GM23338 (cell line): ENCODE measurements at regions not wholly inside any gene's neighbourhood (a gene's known extent, or its start where the extent isn't known, plus 50 kb on each side); places are given as distances from the start of the nearest gene placed in this dataset.

Source experiments
- ATAC-seq: fragments of 200-7000 bp; cut with Tn5 transposase; 3 replicates; pipeline ENCODE4 v1.9.1; 2020
- DNase-seq: peaks from one replicate; pipeline ENCODE4 v3.0.0-alpha.2; 2015; ENCODE audit warnings: low spot score
- H2AFZ ChIP-seq: fragments of 200-600 bp; sonication (generic); 2 replicates; pipeline ENCODE4 v1.8.0; 2016; ENCODE audit warnings: antibody characterized with exemption, mild to moderate bottlenecking, moderate library complexity
- H3F3A ChIP-seq: fragments of 200-600 bp; sonication (generic); replicated peaks from 2 replicates; pipeline ENCODE4 v1.8.0; 2017; ENCODE audit warnings: antibody characterized with exemption, mixed run types, low read depth
- H3K27ac ChIP-seq: fragments of 200-600 bp; sonication (generic); 2 replicates; pipeline ENCODE4 v1.6.1; 2016; ENCODE audit warnings: low read depth
- H3K27me3 ChIP-seq: fragments of 200-600 bp; sonication (generic); 2 replicates; pipeline ENCODE4 v1.8.0; 2016; ENCODE audit warnings: mild to moderate bottlenecking, mixed run types, moderate library complexity; ENCODE audit not compliant: insufficient read depth
- H3K36me3 ChIP-seq: fragments of 200-600 bp; sonication (generic); 2 replicates; pipeline ENCODE4 v1.8.0; 2016; ENCODE audit warnings: mild to moderate bottlenecking; ENCODE audit not compliant: insufficient read depth
- H3K4me1 ChIP-seq: fragments of 200-600 bp; sonication (generic); 2 replicates; pipeline ENCODE4 v1.8.0; 2016; ENCODE audit warnings: mild to moderate bottlenecking, moderate library complexity; ENCODE audit not compliant: insufficient read depth
- H3K4me2 ChIP-seq: fragments of 200-600 bp; sonication (generic); 2 replicates; pipeline ENCODE4 v1.7.1; 2017; ENCODE audit warnings: mixed run types
- H3K4me3 ChIP-seq: fragments of 200-600 bp; sonication (generic); 2 replicates; pipeline ENCODE4 v1.6.1; 2016; ENCODE audit warnings: mixed run types
- H3K79me2 ChIP-seq: fragments of 200-600 bp; sonication (generic); replicated peaks from 2 replicates; pipeline ENCODE4 v1.8.0; 2017; ENCODE audit warnings: mild to moderate bottlenecking; ENCODE audit not compliant: insufficient read depth
- H3K9me2 ChIP-seq: fragments of 200-600 bp; sonication (generic); 2 replicates; pipeline ENCODE4 v1.8.0; 2017; ENCODE audit not compliant: insufficient read depth
- H4K20me1 ChIP-seq: fragments of 200-600 bp; sonication (generic); replicated peaks from 2 replicates; pipeline ENCODE4 v1.8.0; 2017; ENCODE audit warnings: mild to moderate bottlenecking; ENCODE audit not compliant: insufficient read depth
- H3K27ac Mint-ChIP-seq: 2 replicates; pipeline ENCODE4 v1.8.0; 2020; ENCODE audit warnings: inconsistent platforms, mild to moderate bottlenecking, moderate library complexity, mixed read lengths
- H3K27me3 Mint-ChIP-seq: 3 replicates; pipeline ENCODE4 v1.8.0; 2022; ENCODE audit warnings: low read depth, mild to moderate bottlenecking, moderate library complexity, mixed read lengths, inconsistent platforms; ENCODE audit not compliant: insufficient read depth, poor library complexity
- H3K36me3 Mint-ChIP-seq: 3 replicates; pipeline ENCODE4 v1.8.0; 2021; ENCODE audit warnings: low read depth, mild to moderate bottlenecking, inconsistent platforms, moderate library complexity, mixed read lengths
- H3K4me1 Mint-ChIP-seq: 3 replicates; pipeline ENCODE4 v1.8.0; 2020; ENCODE audit warnings: mild to moderate bottlenecking, inconsistent platforms, mixed read lengths
- H3K4me3 Mint-ChIP-seq: 3 replicates; pipeline ENCODE4 v1.8.0; 2021; ENCODE audit warnings: moderate library complexity, mild to moderate bottlenecking, inconsistent platforms, mixed read lengths
- H3K9me3 Mint-ChIP-seq: 3 replicates; pipeline ENCODE4 v1.8.0; 2020; ENCODE audit warnings: moderate library complexity, mild to moderate bottlenecking, inconsistent platforms, mixed read lengths
- CREB1 ChIP-seq: fragments of 250-450 bp; sonication (Bioruptor Pico); IDR thresholded peaks from 2 replicates; pipeline ENCODE4 v1.5.0; 2020; ENCODE audit warnings: low read depth, mild to moderate bottlenecking, moderate library complexity
- EZH2 ChIP-seq: fragments of 200-600 bp; sonication (generic); IDR thresholded peaks from one replicate; pipeline ENCODE4 v1.8.0; 2017; ENCODE audit warnings: antibody characterized with exemption, mild to moderate bottlenecking, low read depth; ENCODE audit not compliant: unreplicated experiment
- EZH2phosphoT487 ChIP-seq: fragments of 200-600 bp; sonication (generic); IDR thresholded peaks from one replicate; pipeline ENCODE4 v1.8.1; 2018; ENCODE audit warnings: antibody characterized with exemption; ENCODE audit not compliant: unreplicated experiment
- JUNB ChIP-seq: IDR thresholded peaks from one replicate; pipeline ENCODE4 v1.6.1; 2016; ENCODE audit warnings: antibody characterized with exemption; ENCODE audit not compliant: unreplicated experiment
- NANOG ChIP-seq: IDR thresholded peaks from 2 replicates; pipeline ENCODE4 v1.6.1; 2016; ENCODE audit warnings: antibody characterized with exemption, borderline replicate concordance
- POLR2AphosphoS5 ChIP-seq: IDR thresholded peaks from 2 replicates; pipeline ENCODE4 v1.6.1; 2016; ENCODE audit warnings: antibody characterized with exemption, low read depth
- STAT1 ChIP-seq: IDR thresholded peaks from one replicate; pipeline ENCODE4 v1.6.1; 2016; ENCODE audit warnings: antibody characterized with exemption; ENCODE audit not compliant: unreplicated experiment
- ZNF114 ChIP-seq: fragments of 250-450 bp; sonication (Bioruptor Pico); IDR thresholded peaks from 2 replicates; pipeline ENCODE4 v1.5.0; 2020; ENCODE audit warnings: mild to moderate bottlenecking, moderate library complexity
- ZNF331 ChIP-seq: fragments of 250-450 bp; sonication (Bioruptor Pico); IDR thresholded peaks from 2 replicates; pipeline ENCODE4 v1.5.0; 2020; ENCODE audit warnings: low read depth, mild to moderate bottlenecking, moderate library complexity
- TF ChIP-seq, protein P1 (sequence below), 2 experiments: fragments of 200-600 bp in 1 of 2; sonication (generic) in 1 of 2; conservative IDR thresholded peaks; 2 replicates each; pipeline versions ENCODE4 v1.5.1 to v1.6.1; 2016 to 2017; ENCODE audit warnings: antibody characterized with exemption in 2 of 2, low read depth in 2 of 2, mild to moderate bottlenecking in 2 of 2, moderate library complexity in 1 of 2
- TF ChIP-seq, protein P2 (sequence below): fragments of 250-450 bp; sonication (Bioruptor Pico); IDR thresholded peaks from 2 replicates; pipeline ENCODE4 v1.5.0; 2020; ENCODE audit warnings: mild to moderate bottlenecking, moderate library complexity
- TF ChIP-seq, protein P3 (sequence below): IDR thresholded peaks from 2 replicates; pipeline ENCODE4 v1.6.1; 2016; ENCODE audit warnings: antibody characterized with exemption
- TF ChIP-seq, protein P4 (sequence below): IDR thresholded peaks from one replicate; pipeline ENCODE4 v1.6.1; 2018; ENCODE audit warnings: antibody characterized with exemption; ENCODE audit not compliant: unreplicated experiment

GRCh38 chr16:48877946-48878345 is 268.0 kb upstream of the N4BP1 start:
- Histone ChIP-seq H3K9me2 (peaks cover 4% of the 10 kb centered on the region; the same call in 1 of the 2 replicates), H3F3A (no peaks in the 10 kb centered on the region), H3K27me3 (no peaks in the 10 kb centered on the region), H3K27ac (no peak overlapping the region), H3K4me3 (no peak overlapping the region), H2AFZ (no peak overlapping the region), H3K4me1 (no peaks in the 10 kb centered on the region), H3K79me2 (no peaks in the 10 kb centered on the region), H3K36me3 (no peaks in the 10 kb centered on the region), H4K20me1 (no peaks in the 10 kb centered on the region), H3K4me2 (no peak overlapping the region)
- ATAC-seq: no peak
- Mint-ChIP-seq H3K36me3 (no peaks in the 10 kb centered on the region), H3K4me3 (no peak overlapping the region), H3K9me3 (no peaks in the 10 kb centered on the region; the same call in 2 of the 3 replicates), H3K27me3 (peaks cover 2% of the 10 kb centered on the region), H3K27ac (no peak overlapping the region), H3K4me1 (no peaks in the 10 kb centered on the region; the same call in 2 of the 3 replicates)
- no peak for DNase-seq
- no peak for TF ChIP-seq POLR2AphosphoS5
- TF ChIP-seq EZH2phosphoT487: no peak
- no peak for TF ChIP-seq NANOG
- no peak for TF ChIP-seq CREB1 (CRISPR knock-in tag)
- TF ChIP-seq ZNF114 (CRISPR knock-in tag): no peak
- TF ChIP-seq, protein P1, sequence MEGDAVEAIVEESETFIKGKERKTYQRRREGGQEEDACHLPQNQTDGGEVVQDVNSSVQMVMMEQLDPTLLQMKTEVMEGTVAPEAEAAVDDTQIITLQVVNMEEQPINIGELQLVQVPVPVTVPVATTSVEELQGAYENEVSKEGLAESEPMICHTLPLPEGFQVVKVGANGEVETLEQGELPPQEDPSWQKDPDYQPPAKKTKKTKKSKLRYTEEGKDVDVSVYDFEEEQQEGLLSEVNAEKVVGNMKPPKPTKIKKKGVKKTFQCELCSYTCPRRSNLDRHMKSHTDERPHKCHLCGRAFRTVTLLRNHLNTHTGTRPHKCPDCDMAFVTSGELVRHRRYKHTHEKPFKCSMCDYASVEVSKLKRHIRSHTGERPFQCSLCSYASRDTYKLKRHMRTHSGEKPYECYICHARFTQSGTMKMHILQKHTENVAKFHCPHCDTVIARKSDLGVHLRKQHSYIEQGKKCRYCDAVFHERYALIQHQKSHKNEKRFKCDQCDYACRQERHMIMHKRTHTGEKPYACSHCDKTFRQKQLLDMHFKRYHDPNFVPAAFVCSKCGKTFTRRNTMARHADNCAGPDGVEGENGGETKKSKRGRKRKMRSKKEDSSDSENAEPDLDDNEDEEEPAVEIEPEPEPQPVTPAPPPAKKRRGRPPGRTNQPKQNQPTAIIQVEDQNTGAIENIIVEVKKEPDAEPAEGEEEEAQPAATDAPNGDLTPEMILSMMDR (conservative IDR thresholded peaks at IDR 0.05; ENCODE audit: low read depth in 2 of 2): no peak
- no peak for TF ChIP-seq JUNB
- TF ChIP-seq, protein P2, sequence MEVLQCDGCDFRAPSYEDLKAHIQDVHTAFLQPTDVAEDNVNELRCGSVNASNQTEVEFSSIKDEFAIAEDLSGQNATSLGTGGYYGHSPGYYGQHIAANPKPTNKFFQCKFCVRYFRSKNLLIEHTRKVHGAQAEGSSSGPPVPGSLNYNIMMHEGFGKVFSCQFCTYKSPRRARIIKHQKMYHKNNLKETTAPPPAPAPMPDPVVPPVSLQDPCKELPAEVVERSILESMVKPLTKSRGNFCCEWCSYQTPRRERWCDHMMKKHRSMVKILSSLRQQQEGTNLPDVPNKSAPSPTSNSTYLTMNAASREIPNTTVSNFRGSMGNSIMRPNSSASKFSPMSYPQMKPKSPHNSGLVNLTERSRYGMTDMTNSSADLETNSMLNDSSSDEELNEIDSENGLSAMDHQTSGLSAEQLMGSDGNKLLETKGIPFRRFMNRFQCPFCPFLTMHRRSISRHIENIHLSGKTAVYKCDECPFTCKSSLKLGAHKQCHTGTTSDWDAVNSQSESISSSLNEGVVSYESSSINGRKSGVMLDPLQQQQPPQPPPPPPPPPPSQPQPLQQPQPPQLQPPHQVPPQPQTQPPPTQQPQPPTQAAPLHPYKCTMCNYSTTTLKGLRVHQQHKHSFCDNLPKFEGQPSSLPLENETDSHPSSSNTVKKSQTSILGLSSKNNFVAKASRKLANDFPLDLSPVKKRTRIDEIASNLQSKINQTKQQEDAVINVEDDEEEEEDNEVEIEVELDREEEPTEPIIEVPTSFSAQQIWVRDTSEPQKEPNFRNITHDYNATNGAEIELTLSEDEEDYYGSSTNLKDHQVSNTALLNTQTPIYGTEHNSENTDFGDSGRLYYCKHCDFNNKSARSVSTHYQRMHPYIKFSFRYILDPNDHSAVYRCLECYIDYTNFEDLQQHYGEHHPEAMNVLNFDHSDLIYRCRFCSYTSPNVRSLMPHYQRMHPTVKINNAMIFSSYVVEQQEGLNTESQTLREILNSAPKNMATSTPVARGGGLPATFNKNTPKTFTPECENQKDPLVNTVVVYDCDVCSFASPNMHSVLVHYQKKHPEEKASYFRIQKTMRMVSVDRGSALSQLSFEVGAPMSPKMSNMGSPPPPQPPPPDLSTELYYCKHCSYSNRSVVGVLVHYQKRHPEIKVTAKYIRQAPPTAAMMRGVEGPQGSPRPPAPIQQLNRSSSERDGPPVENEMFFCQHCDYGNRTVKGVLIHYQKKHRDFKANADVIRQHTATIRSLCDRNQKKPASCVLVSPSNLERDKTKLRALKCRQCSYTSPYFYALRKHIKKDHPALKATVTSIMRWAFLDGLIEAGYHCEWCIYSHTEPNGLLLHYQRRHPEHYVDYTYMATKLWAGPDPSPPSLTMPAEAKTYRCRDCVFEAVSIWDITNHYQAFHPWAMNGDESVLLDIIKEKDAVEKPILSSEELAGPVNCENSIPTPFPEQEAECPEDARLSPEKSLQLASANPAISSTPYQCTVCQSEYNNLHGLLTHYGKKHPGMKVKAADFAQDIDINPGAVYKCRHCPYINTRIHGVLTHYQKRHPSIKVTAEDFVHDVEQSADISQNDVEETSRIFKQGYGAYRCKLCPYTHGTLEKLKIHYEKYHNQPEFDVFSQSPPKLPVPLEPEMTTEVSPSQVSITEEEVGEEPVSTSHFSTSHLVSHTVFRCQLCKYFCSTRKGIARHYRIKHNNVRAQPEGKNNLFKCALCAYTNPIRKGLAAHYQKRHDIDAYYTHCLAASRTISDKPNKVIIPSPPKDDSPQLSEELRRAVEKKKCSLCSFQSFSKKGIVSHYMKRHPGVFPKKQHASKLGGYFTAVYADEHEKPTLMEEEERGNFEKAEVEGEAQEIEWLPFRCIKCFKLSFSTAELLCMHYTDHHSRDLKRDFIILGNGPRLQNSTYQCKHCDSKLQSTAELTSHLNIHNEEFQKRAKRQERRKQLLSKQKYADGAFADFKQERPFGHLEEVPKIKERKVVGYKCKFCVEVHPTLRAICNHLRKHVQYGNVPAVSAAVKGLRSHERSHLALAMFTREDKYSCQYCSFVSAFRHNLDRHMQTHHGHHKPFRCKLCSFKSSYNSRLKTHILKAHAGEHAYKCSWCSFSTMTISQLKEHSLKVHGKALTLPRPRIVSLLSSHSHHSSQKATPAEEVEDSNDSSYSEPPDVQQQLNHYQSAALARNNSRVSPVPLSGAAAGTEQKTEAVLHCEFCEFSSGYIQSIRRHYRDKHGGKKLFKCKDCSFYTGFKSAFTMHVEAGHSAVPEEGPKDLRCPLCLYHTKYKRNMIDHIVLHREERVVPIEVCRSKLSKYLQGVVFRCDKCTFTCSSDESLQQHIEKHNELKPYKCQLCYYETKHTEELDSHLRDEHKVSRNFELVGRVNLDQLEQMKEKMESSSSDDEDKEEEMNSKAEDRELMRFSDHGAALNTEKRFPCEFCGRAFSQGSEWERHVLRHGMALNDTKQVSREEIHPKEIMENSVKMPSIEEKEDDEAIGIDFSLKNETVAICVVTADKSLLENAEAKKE (CRISPR knock-in tag): no peak
- TF ChIP-seq, protein P3, sequence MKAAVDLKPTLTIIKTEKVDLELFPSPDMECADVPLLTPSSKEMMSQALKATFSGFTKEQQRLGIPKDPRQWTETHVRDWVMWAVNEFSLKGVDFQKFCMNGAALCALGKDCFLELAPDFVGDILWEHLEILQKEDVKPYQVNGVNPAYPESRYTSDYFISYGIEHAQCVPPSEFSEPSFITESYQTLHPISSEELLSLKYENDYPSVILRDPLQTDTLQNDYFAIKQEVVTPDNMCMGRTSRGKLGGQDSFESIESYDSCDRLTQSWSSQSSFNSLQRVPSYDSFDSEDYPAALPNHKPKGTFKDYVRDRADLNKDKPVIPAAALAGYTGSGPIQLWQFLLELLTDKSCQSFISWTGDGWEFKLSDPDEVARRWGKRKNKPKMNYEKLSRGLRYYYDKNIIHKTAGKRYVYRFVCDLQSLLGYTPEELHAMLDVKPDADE: no peak
- TF ChIP-seq ZNF331: no peak
- TF ChIP-seq, protein P4, sequence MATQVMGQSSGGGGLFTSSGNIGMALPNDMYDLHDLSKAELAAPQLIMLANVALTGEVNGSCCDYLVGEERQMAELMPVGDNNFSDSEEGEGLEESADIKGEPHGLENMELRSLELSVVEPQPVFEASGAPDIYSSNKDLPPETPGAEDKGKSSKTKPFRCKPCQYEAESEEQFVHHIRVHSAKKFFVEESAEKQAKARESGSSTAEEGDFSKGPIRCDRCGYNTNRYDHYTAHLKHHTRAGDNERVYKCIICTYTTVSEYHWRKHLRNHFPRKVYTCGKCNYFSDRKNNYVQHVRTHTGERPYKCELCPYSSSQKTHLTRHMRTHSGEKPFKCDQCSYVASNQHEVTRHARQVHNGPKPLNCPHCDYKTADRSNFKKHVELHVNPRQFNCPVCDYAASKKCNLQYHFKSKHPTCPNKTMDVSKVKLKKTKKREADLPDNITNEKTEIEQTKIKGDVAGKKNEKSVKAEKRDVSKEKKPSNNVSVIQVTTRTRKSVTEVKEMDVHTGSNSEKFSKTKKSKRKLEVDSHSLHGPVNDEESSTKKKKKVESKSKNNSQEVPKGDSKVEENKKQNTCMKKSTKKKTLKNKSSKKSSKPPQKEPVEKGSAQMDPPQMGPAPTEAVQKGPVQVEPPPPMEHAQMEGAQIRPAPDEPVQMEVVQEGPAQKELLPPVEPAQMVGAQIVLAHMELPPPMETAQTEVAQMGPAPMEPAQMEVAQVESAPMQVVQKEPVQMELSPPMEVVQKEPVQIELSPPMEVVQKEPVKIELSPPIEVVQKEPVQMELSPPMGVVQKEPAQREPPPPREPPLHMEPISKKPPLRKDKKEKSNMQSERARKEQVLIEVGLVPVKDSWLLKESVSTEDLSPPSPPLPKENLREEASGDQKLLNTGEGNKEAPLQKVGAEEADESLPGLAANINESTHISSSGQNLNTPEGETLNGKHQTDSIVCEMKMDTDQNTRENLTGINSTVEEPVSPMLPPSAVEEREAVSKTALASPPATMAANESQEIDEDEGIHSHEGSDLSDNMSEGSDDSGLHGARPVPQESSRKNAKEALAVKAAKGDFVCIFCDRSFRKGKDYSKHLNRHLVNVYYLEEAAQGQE: no peak
- TF ChIP-seq STAT1: no peak
- no peak for TF ChIP-seq EZH2
